Neural crest cell (in vitro differentiated cells): ENCODE measurements at regions not wholly inside any gene's neighbourhood (a gene's known extent, or its start where the extent isn't known, plus 50 kb on each side); places are given as distances from the start of the nearest gene placed in this dataset.

Experiments used
- DNase-seq: peaks from one replicate; pipeline ENCODE4 v3.0.0; 2021; ENCODE audit warnings: low read depth, mixed read lengths, low spot score
- H3K27ac Mint-ChIP-seq: one replicate; pipeline ENCODE4 v1.8.0; 2021; ENCODE audit warnings: mild to moderate bottlenecking, mixed read lengths; ENCODE audit not compliant: unreplicated experiment
- H3K27me3 Mint-ChIP-seq: 2 replicates; pipeline ENCODE4 v1.8.0; 2021; ENCODE audit warnings: low read depth, mild to moderate bottlenecking, mixed read lengths
- H3K36me3 Mint-ChIP-seq: 2 replicates; pipeline ENCODE4 v1.8.0; 2021; ENCODE audit warnings: low read depth, mild to moderate bottlenecking, mixed read lengths
- H3K4me1 Mint-ChIP-seq: 2 replicates; pipeline ENCODE4 v1.8.0; 2021; ENCODE audit warnings: mixed read lengths
- H3K4me3 Mint-ChIP-seq: one replicate; pipeline ENCODE4 v1.8.0; 2021; ENCODE audit warnings: mild to moderate bottlenecking, mixed read lengths
- H3K9me3 Mint-ChIP-seq: 2 replicates; pipeline ENCODE4 v1.8.0; 2021; ENCODE audit warnings: mixed read lengths
- TF ChIP-seq, protein P1 (sequence below): fragments of 200-600 bp; sonication (generic); conservative IDR thresholded peaks from 2 replicates; pipeline ENCODE4 v1.5.0; 2021; ENCODE audit warnings: antibody characterized with exemption, mild to moderate bottlenecking

DNA sequence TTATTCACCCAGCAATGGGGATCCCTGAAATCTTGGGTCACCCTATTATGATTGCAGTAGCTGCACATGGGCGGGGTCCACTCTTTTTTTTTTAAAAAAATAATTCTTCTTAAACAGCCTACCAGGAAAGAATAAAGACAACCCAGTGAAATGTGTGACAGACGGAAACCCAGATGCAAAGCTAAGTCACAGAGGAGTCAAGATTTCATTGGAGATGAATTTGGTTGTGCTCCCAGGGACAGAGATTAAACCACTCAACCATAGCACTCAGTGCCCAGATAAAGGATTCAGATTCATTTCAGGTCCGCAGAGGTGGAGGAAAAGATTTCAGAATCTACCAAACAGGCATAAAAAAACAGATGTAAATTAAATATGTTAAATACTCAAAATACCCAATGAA lies 583.5 kb upstream of the ZP4 start:
- no peak overlapping the region for H3K27ac Mint-ChIP-seq
- no peaks in the 10 kb centered on the region for H3K9me3 Mint-ChIP-seq
- H3K4me3 Mint-ChIP-seq = no peak overlapping the region
- H3K27me3 Mint-ChIP-seq = no peaks in the 10 kb centered on the region
- H3K4me1 Mint-ChIP-seq = peaks cover 3% of the 10 kb centered on the region
- no peak for DNase-seq
- TF ChIP-seq, protein P1, sequence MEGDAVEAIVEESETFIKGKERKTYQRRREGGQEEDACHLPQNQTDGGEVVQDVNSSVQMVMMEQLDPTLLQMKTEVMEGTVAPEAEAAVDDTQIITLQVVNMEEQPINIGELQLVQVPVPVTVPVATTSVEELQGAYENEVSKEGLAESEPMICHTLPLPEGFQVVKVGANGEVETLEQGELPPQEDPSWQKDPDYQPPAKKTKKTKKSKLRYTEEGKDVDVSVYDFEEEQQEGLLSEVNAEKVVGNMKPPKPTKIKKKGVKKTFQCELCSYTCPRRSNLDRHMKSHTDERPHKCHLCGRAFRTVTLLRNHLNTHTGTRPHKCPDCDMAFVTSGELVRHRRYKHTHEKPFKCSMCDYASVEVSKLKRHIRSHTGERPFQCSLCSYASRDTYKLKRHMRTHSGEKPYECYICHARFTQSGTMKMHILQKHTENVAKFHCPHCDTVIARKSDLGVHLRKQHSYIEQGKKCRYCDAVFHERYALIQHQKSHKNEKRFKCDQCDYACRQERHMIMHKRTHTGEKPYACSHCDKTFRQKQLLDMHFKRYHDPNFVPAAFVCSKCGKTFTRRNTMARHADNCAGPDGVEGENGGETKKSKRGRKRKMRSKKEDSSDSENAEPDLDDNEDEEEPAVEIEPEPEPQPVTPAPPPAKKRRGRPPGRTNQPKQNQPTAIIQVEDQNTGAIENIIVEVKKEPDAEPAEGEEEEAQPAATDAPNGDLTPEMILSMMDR = no peak
- no peaks in the 10 kb centered on the region for H3K36me3 Mint-ChIP-seq

DNA sequence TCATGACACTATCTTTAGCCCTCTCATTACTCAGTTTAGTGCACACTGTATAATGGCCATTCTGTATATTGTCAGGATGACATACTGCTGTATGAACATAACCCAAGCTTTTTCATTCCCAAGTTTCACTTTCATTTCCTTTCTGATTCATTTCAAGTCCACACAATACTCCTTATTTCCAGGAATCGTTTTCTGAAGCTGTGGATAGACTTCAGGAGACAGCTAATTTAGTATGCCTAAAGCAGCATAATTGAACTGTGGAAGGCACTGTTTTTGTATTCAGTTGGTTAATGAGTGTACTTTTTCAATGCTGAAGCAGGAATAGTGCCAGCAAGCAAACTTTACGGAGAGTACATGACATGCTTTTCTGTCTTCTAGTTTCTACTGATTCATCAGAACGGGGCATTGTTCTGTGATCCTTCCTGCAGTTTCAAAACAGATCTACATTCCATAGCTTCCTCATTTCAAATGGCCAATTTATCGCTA lies 578.5 kb upstream of the ZP4 start:
- Mint-ChIP-seq H3K4me3 (no peak overlapping the region), H3K36me3 (peaks cover 7% of the 10 kb centered on the region), H3K27ac (no peak overlapping the region), H3K4me1 (peaks cover 19% of the 10 kb centered on the region), H3K9me3 (peaks cover 4% of the 10 kb centered on the region), H3K27me3 (no peaks in the 10 kb centered on the region)
- TF ChIP-seq, protein P1 = no peak
- DNase-seq = no peak

DNA sequence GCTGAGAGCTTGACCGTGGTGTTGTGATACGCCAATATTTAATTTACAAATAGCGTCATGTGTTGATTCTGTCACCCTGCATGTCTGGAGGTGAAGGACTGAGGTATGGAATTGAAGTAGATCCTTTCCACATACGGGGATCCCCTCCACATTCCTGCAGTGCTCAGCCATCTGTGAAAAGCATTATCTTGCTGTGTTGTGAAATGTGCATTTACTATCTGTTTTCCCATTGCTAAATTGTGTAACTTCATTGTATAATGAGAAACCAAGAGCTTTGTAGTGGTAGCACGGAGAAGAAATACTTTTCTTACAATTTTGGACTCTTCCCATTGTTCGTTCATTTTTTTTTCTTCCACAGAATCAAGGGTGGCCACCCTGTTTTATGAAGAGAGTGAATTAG lies 577.3 kb upstream of the ZP4 start:
- H3K4me1 Mint-ChIP-seq = peaks cover 19% of the 10 kb centered on the region
- H3K27ac Mint-ChIP-seq = no peak overlapping the region
- TF ChIP-seq, protein P1 = no peak
- H3K4me3 Mint-ChIP-seq = no peak overlapping the region
- peaks cover 8% of the 10 kb centered on the region for H3K36me3 Mint-ChIP-seq
- H3K27me3 Mint-ChIP-seq = no peaks in the 10 kb centered on the region
- DNase-seq = no peak
- H3K9me3 Mint-ChIP-seq = peaks cover 5% of the 10 kb centered on the region

GRCh38 chr1:238466459-238466858 lies 575.7 kb upstream of the ZP4 start:
- Mint-ChIP-seq H3K36me3 (peaks cover 8% of the 10 kb centered on the region), H3K4me3 (no peak overlapping the region), H3K27ac (no peak overlapping the region), H3K9me3 (peaks cover 5% of the 10 kb centered on the region), H3K4me1 (peaks cover 19% of the 10 kb centered on the region), H3K27me3 (no peaks in the 10 kb centered on the region)
- no peak for DNase-seq
- TF ChIP-seq, protein P1 = no peak

DNA sequence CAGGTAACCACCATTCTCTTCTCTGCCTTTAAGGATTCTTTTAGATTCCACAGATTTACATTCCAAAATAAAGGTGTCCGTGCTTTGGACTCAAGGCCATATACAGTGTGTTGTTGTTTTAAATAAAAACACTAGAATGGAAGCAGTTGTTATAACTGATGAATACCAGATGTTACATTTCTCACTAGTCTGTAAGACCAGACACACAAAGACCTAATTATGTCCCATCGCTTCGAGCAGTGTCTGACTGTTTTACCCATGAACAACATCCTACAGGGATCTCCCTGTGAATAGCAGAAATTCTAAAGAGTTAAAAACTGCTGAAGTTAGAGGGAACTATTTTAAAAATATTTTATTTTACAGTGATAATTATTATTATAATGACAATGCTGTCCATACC lies 574.7 kb upstream of the ZP4 start:
- H3K27ac Mint-ChIP-seq = peak overlapping the region; percentile 73

More for the DNA sequence above, 574.7 kb upstream of the ZP4 start:
- DNase-seq = no peak
- H3K27me3 Mint-ChIP-seq = no peaks in the 10 kb centered on the region
- peaks cover 8% of the 10 kb centered on the region for H3K36me3 Mint-ChIP-seq
- peaks cover 5% of the 10 kb centered on the region for H3K9me3 Mint-ChIP-seq
- H3K4me3 Mint-ChIP-seq = no peak overlapping the region
- H3K4me1 Mint-ChIP-seq = peaks cover 20% of the 10 kb centered on the region
- TF ChIP-seq, protein P1 = no peak
